GM12864 (cell line): ENCODE measurements at regions not wholly inside any gene's neighbourhood (a gene's known extent, or its start where the extent isn't known, plus 50 kb on each side); places are given as distances from the start of the nearest gene placed in this dataset.
"Not testable (repeated sequence)": the region's sequence is repeated elsewhere in the genome, so short reads cannot be mapped to it uniquely, and the experiment has no call there.

ENCODE experiments used
- DNase-seq: peaks from one replicate; pipeline ENCODE4 v3.0.0-alpha.2; 2011; ENCODE audit warnings: low read depth
- H3K4me3 ChIP-seq: 2 replicates; pipeline ENCODE4 v1.5.1; 2011; ENCODE audit warnings: mild to moderate bottlenecking, low read depth, low read length, control low read depth
- TF ChIP-seq, protein P1 (sequence below): IDR thresholded peaks from 2 replicates; pipeline ENCODE4 v1.5.1; 2011; ENCODE audit warnings: low read depth, mild to moderate bottlenecking, moderate library complexity, low read length, control low read depth, inconsistent platforms; ENCODE audit errors: missing control alignments

DNA sequence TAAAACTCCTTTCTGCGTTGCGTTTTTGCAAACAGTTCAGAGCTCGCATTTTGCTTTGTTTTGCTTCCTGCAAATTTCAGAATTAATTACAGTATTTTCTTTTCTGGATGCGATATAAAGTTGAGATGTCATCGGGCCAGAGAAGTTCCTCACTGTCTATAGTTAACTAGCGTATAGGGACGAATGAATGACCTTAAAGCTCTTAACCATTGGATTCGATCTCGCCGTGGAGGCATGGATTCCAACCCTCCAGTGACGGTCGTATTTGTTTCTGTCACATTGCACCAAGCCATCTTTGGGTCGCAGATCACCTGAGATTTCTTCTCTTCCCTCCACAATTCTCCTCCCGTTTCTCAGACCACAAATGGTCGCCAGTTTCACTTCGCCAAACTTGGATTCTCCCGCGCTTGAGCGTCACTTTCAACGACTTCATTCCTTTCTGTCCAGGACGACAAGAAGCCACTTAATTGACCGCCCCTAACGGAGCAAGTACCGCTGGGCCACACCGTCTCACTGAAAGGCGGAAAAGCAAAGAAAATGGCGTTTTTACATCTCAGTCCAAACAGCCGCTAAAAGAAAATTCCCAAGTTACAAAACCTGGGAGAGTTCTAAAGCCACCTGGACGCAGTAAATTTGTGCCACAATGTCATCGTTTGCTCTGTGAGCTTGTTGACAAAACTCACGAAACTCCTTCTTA lies 85.3 kb upstream of the ZNF184 start:
- DNase-seq, result no peak
- TF ChIP-seq, protein P1, sequence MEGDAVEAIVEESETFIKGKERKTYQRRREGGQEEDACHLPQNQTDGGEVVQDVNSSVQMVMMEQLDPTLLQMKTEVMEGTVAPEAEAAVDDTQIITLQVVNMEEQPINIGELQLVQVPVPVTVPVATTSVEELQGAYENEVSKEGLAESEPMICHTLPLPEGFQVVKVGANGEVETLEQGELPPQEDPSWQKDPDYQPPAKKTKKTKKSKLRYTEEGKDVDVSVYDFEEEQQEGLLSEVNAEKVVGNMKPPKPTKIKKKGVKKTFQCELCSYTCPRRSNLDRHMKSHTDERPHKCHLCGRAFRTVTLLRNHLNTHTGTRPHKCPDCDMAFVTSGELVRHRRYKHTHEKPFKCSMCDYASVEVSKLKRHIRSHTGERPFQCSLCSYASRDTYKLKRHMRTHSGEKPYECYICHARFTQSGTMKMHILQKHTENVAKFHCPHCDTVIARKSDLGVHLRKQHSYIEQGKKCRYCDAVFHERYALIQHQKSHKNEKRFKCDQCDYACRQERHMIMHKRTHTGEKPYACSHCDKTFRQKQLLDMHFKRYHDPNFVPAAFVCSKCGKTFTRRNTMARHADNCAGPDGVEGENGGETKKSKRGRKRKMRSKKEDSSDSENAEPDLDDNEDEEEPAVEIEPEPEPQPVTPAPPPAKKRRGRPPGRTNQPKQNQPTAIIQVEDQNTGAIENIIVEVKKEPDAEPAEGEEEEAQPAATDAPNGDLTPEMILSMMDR, result no peak
- no peak overlapping the region for H3K4me3 ChIP-seq

- TF ChIP-seq, protein P1, result no peak
- no peak for DNase-seq
- H3K4me3 ChIP-seq, result no peak overlapping the region
Measured at GRCh38 chr6:27556406-27556805, 83.5 kb upstream of the ZNF184 start.

DNA sequence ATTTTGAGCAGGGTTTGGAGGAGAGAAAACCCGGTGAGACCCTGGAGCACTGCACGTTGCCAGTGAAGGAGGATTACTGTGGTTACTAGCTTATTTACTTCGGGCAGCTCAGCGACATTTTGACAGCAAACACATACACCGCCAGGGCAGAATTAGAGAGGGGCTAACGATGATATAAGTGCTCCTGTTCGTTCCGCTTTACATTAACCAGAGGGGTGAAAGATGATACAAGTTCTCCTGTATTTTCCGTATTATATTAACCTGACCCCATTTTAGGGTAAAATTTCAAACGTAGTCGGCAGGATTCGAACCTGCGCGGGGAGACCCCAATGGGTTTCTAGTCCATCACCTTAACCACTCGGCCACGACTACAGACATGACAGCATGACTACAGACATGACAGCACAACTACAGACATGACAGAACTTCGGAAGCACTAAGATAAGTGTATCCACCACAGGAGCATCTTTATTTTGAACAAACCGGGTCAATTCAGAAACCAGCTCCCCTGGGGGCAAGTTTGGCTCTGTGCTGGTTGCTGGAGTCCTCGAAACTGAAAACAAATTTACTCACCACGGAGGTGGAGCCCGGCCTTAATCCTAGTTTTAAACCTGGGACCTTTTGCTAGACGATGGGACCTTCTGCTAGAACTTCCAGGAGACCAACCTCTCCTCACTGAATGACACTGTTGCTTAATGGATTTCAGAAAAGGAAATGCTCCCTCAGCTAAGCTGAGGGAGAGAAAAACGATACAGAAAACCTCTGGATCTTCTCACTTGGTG lies 80.4 kb upstream of the ZNF184 start:
- TF ChIP-seq, protein P1, result no peak
- H3K4me3 ChIP-seq, result peak overlapping the region; percentile 14
- no peak for DNase-seq

GRCh38 chr6:27551607-27552006 lies 78.7 kb upstream of the ZNF184 start:
- TF ChIP-seq, protein P1, result no peak
- no peak for DNase-seq
- no peak overlapping the region for H3K4me3 ChIP-seq

DNA sequence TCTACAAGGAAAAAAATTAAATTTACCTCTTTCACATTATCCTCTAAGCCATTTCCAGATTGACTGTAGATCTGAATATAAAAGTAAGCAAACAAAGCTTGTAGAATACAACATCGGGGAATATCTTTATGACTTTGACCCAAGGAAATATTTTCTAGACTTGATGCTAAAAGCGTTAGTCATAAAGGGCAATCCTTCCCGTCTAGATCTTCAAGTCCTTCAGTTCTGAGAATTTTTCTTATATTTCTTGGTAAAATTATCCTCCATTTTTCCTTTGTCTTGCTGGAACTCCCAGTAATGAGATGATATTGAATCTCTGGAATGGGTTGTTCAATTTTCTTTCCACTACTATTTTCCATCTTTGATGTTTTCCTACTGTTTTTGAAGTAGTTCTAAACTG lies 77.8 kb upstream of the ZNF184 start:
- TF ChIP-seq, protein P1, result no peak
- no peak for DNase-seq
- no peak overlapping the region for H3K4me3 ChIP-seq

GRCh38 chr6:27549241-27549598 lies 76.3 kb upstream of the ZNF184 start:
- DNase-seq, H3K4me3 ChIP-seq: not testable (repeated sequence)

DNA sequence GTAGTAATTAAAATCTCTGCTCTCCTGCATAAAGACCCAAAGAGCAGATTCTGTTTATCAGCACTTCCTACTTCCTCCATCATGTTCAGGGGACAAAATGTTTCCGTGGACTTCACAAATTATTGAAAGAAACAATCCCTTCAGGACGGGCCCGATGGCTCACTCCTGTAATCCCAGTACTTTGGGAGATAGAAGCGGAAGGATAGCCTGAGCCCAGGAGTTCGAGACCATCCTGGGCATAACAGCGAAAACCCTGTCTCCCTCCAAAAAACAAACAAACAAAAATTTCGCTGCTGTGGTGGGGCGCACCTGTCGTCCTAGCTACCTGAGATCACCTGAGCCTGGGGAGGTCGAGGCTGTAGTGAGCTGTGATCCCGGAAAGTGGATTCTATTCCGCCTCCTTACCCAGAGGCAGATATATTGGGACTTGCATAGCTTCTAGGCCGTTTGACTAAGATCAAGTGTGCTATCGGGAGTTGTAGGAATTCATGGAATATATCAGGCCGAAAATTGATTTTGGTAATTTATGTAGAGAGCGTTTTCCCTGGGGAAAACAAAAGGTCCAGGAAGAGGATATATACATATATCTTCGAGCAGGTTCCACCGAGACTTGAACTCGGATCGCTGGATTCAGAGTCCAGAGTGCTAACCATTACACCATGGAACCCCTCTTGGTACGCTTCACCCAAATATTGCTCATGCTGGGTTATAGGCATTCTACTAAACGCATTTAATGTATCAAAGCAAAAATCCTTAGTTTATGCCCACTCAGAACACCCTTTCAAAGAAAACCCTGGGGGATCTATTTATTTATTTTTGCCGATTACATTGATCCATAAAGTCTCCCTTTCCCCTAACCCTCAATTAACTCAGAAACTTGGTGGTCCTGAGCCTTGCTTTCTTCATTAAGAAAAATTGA lies 74.5 kb upstream of the ZNF184 start:
- TF ChIP-seq, protein P1, result no peak
- DNase-seq, result no peak
- H3K4me3 ChIP-seq, result peak overlapping the region; percentile 61
